ENCODE measurements at regions not wholly inside any gene's neighbourhood (a gene's known extent, or its start where the extent isn't known, plus 50 kb on each side); places are given as distances from the start of the nearest gene placed in this dataset.

DNA sequence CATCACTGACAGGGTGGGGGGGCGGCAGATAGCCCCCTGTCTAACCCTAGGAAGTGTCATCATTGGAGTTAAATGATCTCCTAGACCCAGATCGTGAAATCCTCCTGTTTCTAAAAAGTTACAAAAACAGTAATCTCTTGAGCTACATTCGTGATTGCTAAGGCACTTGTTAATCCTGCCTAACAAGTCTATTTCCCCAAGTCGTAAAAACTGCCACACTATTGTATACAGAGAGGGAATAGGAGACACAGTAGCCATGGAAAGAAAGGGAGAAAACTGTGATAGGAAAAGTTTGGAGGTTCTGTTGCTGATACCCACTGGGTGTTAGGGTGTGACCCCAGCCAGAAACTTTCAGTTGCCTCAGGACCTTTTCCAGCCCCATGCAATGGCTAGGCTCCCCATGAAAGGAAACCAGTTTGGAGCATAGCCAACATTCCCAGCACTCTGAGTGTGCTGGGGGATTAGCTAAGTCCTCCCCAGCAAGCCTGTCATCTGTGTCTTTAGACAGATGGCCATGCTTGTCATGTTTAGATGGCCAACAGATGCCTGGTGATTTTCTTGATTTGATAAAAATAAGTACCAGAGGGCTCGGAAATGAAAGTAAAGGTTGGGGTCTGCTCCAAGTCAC, 63.3 kb upstream of the ANXA10 start:
- Mint-ChIP-seq H3K4me3 (no peak overlapping the region), H3K36me3 (no peaks in the 10 kb centered on the region), H3K27me3 (no peaks in the 10 kb centered on the region), H3K4me1 (no peaks in the 10 kb centered on the region), H3K27ac (no peak overlapping the region), H3K9me3 (peaks cover 0 to 2% (median 0%) of the 10 kb centered on the region in 5 donors)
- H3K4me3 ChIP-seq (ENCODE audit: low read length): no peak overlapping the region
- H3K4me1 ChIP-seq (ENCODE audit: insufficient read depth, low read length): no peaks in the 10 kb centered on the region
- CTCF ChIA-PET: no interaction called here
- no peaks in the 10 kb centered on the region for H3K9me3 ChIP-seq (ENCODE audit: low read length)
- POLR2A ChIA-PET: no interaction called here
- H3K27me3 ChIP-seq (ENCODE audit: insufficient read depth, low read length, poor library complexity, severe bottlenecking): no peaks in the 10 kb centered on the region
- DNase-seq: no peak
- H3K36me3 ChIP-seq (ENCODE audit: insufficient read depth, low read length): no peaks in the 10 kb centered on the region
- no peak overlapping the region for H3K27ac ChIP-seq (ENCODE audit: low read depth, low read length)

- Mint-ChIP-seq H3K27ac (no peak overlapping the region), H3K4me3 (no peak overlapping the region), H3K36me3 (no peaks in the 10 kb centered on the region), H3K9me3 (peaks cover 0 to 2% (median 0%) of the 10 kb centered on the region in 5 donors), H3K4me1 (no peaks in the 10 kb centered on the region), H3K27me3 (no peaks in the 10 kb centered on the region)
- no peak overlapping the region for H3K27ac ChIP-seq (ENCODE audit: low read depth, low read length)
- DNase-seq: no peak
- H3K27me3 ChIP-seq (ENCODE audit: insufficient read depth, low read length, poor library complexity, severe bottlenecking): no peaks in the 10 kb centered on the region
- POLR2A ChIA-PET: no interaction called here
- H3K9me3 ChIP-seq (ENCODE audit: low read length): no peaks in the 10 kb centered on the region
- CTCF ChIA-PET: no interaction called here
- H3K4me3 ChIP-seq (ENCODE audit: low read length): no peak overlapping the region
- H3K36me3 ChIP-seq (ENCODE audit: insufficient read depth, low read length): no peaks in the 10 kb centered on the region
- no peaks in the 10 kb centered on the region for H3K4me1 ChIP-seq (ENCODE audit: insufficient read depth, low read length)
Measured at GRCh38 chr4:168037676-168038075, 54.7 kb upstream of the ANXA10 start.

GRCh38 chr4:168039593-168039992, 52.7 kb upstream of the ANXA10 start:
- Mint-ChIP-seq H3K27me3 (no peaks in the 10 kb centered on the region), H3K4me1 (no peaks in the 10 kb centered on the region), H3K36me3 (no peaks in the 10 kb centered on the region), H3K9me3 (peaks cover 0 to 2% (median 0%) of the 10 kb centered on the region in 5 donors), H3K4me3 (no peak overlapping the region), H3K27ac (no peak overlapping the region)
- Histone ChIP-seq H3K27ac (ENCODE audit: low read depth, low read length) (no peak overlapping the region), H3K9me3 (ENCODE audit: low read length) (no peaks in the 10 kb centered on the region), H3K27me3 (ENCODE audit: insufficient read depth, low read length, poor library complexity, severe bottlenecking) (no peaks in the 10 kb centered on the region), H3K36me3 (ENCODE audit: insufficient read depth, low read length) (no peaks in the 10 kb centered on the region), H3K4me1 (ENCODE audit: insufficient read depth, low read length) (no peaks in the 10 kb centered on the region), H3K4me3 (ENCODE audit: low read length) (no peak overlapping the region)
- DNase-seq: no peak
- ChIA-PET POLR2A (no interaction called here), CTCF (no interaction called here)
